ENCODE measurements at regions not wholly inside any gene's neighbourhood (a gene's known extent, or its start where the extent isn't known, plus 50 kb on each side); places are given as distances from the start of the nearest gene placed in this dataset.

- no peak for TF ChIP-seq CTCF (IDR thresholded peaks at IDR 0.05; ENCODE audit: insufficient read depth, low read length)
- DNase-seq (ENCODE audit: low read depth): no peak
- H3K4me3 ChIP-seq (ENCODE audit: low read depth, low read length): no peak overlapping the region
These were observed 1073.1 kb downstream of the SLITRK5 start for GRCh38 chr13:88744289-88744688.

- TF ChIP-seq CTCF (IDR thresholded peaks at IDR 0.05; ENCODE audit: insufficient read depth, low read length): no peak
- no peak for DNase-seq (ENCODE audit: low read depth)
These were observed 1073.8 kb downstream of the SLITRK5 start for GRCh38 chr13:88745011-88745410.

GRCh38 chr13:88752041-88752440, 1080.9 kb downstream of the SLITRK5 start:
- no peak for DNase-seq (ENCODE audit: low read depth)
- H3K4me3 ChIP-seq (ENCODE audit: low read depth, low read length): no peak overlapping the region
- no peak for TF ChIP-seq CTCF (IDR thresholded peaks at IDR 0.05; ENCODE audit: insufficient read depth, low read length)

More at GRCh38 chr13:88745011-88745410, 1073.8 kb downstream of the SLITRK5 start:
- no peak overlapping the region for H3K4me3 ChIP-seq (ENCODE audit: low read depth, low read length)

- TF ChIP-seq CTCF (IDR thresholded peaks at IDR 0.05; ENCODE audit: insufficient read depth, low read length): no peak
- no peak overlapping the region for H3K4me3 ChIP-seq (ENCODE audit: low read depth, low read length)
- DNase-seq (ENCODE audit: low read depth): no peak
These were observed 1083.0 kb downstream of the SLITRK5 start for GRCh38 chr13:88754141-88754540.

- H3K4me3 ChIP-seq (ENCODE audit: low read depth, low read length): no peak overlapping the region
- no peak for DNase-seq (ENCODE audit: low read depth)
- no peak for TF ChIP-seq CTCF (IDR thresholded peaks at IDR 0.05; ENCODE audit: insufficient read depth, low read length)
These were observed 1090.0 kb downstream of the SLITRK5 start for GRCh38 chr13:88761145-88761544.

- TF ChIP-seq CTCF (IDR thresholded peaks at IDR 0.05; ENCODE audit: insufficient read depth, low read length): no peak
- no peak for DNase-seq (ENCODE audit: low read depth)
- no peak overlapping the region for H3K4me3 ChIP-seq (ENCODE audit: low read depth, low read length)
These were observed 1092.9 kb downstream of the SLITRK5 start for GRCh38 chr13:88764103-88764502.

- no peak for DNase-seq (ENCODE audit: low read depth)
- H3K4me3 ChIP-seq (ENCODE audit: low read depth, low read length): no peak overlapping the region
- TF ChIP-seq CTCF (IDR thresholded peaks at IDR 0.05; ENCODE audit: insufficient read depth, low read length): no peak
These were observed 1129.3 kb downstream of the SLITRK5 start for GRCh38 chr13:88800505-88800904.
